Neutrophil (primary cell): ENCODE measurements at regions not wholly inside any gene's neighbourhood (a gene's known extent, or its start where the extent isn't known, plus 50 kb on each side); places are given as distances from the start of the nearest gene placed in this dataset.

Experiments used
- H3K27ac ChIP-seq: fragments of 200-600 bp; sonication (generic); 2 replicates; pipeline ENCODE4 v1.5.1; 2016; ENCODE audit warnings: mild to moderate bottlenecking, moderate library complexity
- H3K27me3 ChIP-seq: fragments of 200-600 bp; sonication (generic); 2 replicates; pipeline ENCODE4 v1.6.0; 2016; ENCODE audit warnings: mild to moderate bottlenecking
- H3K36me3 ChIP-seq: fragments of 200-600 bp; sonication (generic); 2 replicates; pipeline ENCODE4 v1.5.1; 2017
- H3K4me1 ChIP-seq, 2 experiments: fragments of 200-600 bp in 1 of 2; sonication (generic) in 1 of 2; 1 replicate in 1 of 2; 2 replicates in 1 of 2; pipeline versions ENCODE4 v1.5.1 to v1.6.1; 2013 to 2016; ENCODE audit warnings: low read depth in 1 of 2, low read length in 1 of 2, mild to moderate bottlenecking in 1 of 2, moderate library complexity in 1 of 2; ENCODE audit not compliant: control insufficient read depth in 1 of 2, insufficient read depth in 1 of 2
- H3K4me3 ChIP-seq, 2 experiments: fragments of 200-600 bp in 1 of 2; sonication (generic) in 1 of 2; 1 replicate in 1 of 2; 2 replicates in 1 of 2; pipeline ENCODE4 v1.5.1; 2013 to 2016; ENCODE audit warnings: low read depth in 1 of 2, low read length in 1 of 2, mild to moderate bottlenecking in 1 of 2, moderate library complexity in 1 of 2
- H3K9me3 ChIP-seq: fragments of 200-600 bp; sonication (generic); 2 replicates; pipeline ENCODE4 v1.5.1; 2016
- TF ChIP-seq, protein P1 (sequence below): fragments of 200-600 bp; sonication (generic); IDR thresholded peaks from 2 replicates; pipeline ENCODE4 v1.5.1; 2016; ENCODE audit warnings: antibody characterized with exemption

DNA sequence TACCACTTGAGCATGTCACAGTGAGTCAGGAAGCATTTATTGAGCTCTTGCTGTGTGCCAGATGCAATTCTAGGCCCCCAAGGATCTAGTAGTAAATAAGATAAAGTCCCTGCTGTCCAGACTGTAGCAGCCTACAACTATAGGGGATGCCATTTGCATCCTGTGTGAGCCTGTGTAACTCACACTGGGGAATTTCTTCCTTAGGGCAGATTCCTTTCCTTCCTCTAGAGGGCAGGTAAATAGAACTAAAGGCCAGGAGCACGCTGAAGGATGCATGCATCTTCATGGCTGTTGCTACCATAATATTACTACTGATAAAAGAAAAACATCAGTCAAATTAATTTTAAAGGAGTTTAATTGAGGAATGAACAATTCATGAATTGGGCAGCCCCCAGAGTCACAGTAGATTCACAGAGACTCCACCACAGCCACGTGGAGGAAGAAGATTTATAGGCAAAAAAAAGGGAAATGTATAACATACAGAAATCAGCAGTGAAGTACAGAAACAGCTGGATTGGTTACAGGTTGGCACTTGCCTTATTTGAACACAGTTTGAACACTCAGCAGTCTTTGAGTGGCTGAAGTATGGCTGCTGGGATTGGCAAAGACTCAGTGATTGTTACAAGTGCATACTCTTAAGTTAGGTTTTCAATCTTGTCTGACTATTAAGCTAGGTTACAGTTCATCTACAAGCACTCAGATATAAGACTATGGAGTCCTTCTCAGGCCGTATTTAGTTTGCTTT, 98.9 kb downstream of the ACTL7B start:
- peaks cover 0 to 5% of the 10 kb centered on the region in 2 experiments for H3K4me1 ChIP-seq
- TF ChIP-seq, protein P1, sequence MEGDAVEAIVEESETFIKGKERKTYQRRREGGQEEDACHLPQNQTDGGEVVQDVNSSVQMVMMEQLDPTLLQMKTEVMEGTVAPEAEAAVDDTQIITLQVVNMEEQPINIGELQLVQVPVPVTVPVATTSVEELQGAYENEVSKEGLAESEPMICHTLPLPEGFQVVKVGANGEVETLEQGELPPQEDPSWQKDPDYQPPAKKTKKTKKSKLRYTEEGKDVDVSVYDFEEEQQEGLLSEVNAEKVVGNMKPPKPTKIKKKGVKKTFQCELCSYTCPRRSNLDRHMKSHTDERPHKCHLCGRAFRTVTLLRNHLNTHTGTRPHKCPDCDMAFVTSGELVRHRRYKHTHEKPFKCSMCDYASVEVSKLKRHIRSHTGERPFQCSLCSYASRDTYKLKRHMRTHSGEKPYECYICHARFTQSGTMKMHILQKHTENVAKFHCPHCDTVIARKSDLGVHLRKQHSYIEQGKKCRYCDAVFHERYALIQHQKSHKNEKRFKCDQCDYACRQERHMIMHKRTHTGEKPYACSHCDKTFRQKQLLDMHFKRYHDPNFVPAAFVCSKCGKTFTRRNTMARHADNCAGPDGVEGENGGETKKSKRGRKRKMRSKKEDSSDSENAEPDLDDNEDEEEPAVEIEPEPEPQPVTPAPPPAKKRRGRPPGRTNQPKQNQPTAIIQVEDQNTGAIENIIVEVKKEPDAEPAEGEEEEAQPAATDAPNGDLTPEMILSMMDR, result no peak
- H3K9me3 ChIP-seq, result no peaks in the 10 kb centered on the region
- H3K27me3 ChIP-seq, result no peaks in the 10 kb centered on the region
- no peak overlapping the region for H3K4me3 ChIP-seq
- H3K27ac ChIP-seq, result no peak overlapping the region
- no peaks in the 10 kb centered on the region for H3K36me3 ChIP-seq

DNA sequence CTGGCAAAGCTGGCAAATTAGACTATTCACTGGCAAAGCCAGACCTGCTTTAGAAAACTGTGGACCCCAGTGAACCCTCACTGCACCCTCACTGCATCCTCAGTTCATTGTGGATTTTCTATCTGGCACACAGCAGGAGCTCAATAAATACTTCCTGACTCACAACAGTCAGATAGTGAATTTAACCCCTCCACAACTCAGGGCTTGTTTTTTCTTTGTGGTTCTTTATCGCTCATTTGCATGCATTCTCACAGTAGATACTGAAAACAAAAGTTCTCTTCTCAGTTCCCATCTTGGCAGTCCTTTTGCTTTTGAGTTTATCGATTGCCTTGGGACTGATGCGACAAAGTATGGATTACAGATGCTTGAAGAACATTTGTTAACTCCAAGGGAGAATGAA, 99.8 kb downstream of the ACTL7B start:
- H3K4me1 ChIP-seq, result no peaks in the 10 kb centered on the region
- H3K36me3 ChIP-seq, result no peaks in the 10 kb centered on the region
- H3K4me3 ChIP-seq, result no peak overlapping the region
- H3K9me3 ChIP-seq, result no peaks in the 10 kb centered on the region
- H3K27ac ChIP-seq, result no peak overlapping the region
- TF ChIP-seq, protein P1, result no peak
- H3K27me3 ChIP-seq, result no peaks in the 10 kb centered on the region

DNA sequence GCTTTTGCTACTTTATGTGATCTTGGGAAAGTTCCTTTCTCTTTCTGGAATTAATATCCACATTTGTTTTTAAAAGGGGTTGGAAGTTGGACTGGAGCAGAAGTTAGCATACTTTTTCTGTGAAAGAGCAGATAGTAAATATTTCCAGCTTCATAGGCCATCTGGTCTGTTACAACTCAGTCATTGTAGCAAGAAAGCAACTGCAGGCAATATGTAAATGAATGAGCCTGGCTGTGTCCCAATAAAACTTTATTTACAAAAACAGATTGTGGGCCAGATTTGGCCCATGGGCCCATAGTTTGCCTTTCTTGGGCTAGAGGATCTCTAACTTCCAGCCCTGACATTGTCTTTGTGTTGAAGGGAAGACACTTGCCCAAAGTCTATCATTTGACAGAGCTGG, 104.4 kb downstream of the ACTL7B start:
- Histone ChIP-seq H3K9me3 (no peaks in the 10 kb centered on the region), H3K27ac (no peak overlapping the region), H3K4me1 (no peaks in the 10 kb centered on the region), H3K36me3 (no peaks in the 10 kb centered on the region), H3K4me3 (no peak overlapping the region), H3K27me3 (no peaks in the 10 kb centered on the region)
- TF ChIP-seq, protein P1, result no peak

DNA sequence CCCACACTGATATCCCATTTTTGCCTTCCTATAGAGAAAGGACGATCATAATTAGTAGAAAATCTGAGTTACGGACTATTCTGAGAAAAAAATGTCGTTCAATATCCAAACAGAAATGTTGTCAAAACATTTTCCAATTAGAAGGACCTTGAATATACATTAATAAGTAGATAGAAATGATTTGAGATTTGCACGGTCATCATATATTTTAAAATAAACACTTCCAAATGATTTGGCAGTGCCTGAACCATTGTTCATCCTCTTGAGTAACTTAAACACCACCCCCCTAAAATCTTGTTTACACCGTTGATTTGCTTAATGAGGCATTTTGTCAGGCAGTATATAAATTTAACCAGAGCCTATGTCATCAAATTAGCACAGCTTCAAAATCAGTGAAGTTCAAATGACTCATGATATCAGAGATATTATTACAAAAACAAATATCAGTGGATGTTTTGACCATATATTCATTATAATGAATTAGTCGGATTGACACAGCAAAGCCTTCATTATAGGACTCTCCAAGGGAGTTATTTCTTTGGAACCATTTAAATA, 105.0 kb downstream of the ACTL7B start:
- TF ChIP-seq, protein P1, result no peak
- H3K4me3 ChIP-seq, result no peak overlapping the region
- H3K4me1 ChIP-seq, result no peaks in the 10 kb centered on the region
- no peaks in the 10 kb centered on the region for H3K27me3 ChIP-seq
- no peaks in the 10 kb centered on the region for H3K36me3 ChIP-seq
- H3K27ac ChIP-seq, result no peak overlapping the region
- H3K9me3 ChIP-seq, result no peaks in the 10 kb centered on the region

DNA sequence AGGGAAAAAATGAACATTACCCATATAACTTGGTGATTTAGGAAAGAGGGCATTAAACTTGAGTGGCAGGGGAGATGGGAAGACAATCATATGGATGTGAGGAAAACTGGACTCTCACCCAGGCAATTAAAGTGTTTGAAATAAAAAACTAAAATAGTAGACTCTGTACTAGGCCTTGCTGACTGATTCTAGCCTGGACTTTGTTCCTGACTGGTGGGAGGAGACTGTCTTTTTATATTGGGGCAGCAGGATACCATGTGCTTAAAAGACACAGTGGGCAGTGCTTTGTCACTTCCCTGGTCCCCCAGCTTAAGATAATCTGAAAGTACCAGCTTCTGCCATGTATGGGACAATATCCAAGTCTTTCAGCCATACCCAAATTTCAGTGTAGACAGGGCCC, 107.0 kb downstream of the ACTL7B start:
- no peaks in the 10 kb centered on the region for H3K27me3 ChIP-seq
- no peaks in the 10 kb centered on the region for H3K9me3 ChIP-seq
- H3K27ac ChIP-seq, result no peak overlapping the region
- no peaks in the 10 kb centered on the region for H3K36me3 ChIP-seq
- TF ChIP-seq, protein P1, result no peak
- H3K4me1 ChIP-seq, result no peaks in the 10 kb centered on the region
- no peak overlapping the region for H3K4me3 ChIP-seq
